GM21360 (cell line): ENCODE measurements at regions not wholly inside any gene's neighbourhood (a gene's known extent, or its start where the extent isn't known, plus 50 kb on each side); places are given as distances from the start of the nearest gene placed in this dataset.
"Not testable (repeated sequence)": the region's sequence is repeated elsewhere in the genome, so short reads cannot be mapped to it uniquely, and the experiment has no call there.

Source experiments
- ATAC-seq: cut with Tn5 transposase; IDR thresholded peaks from one replicate; pipeline ENCODE4 v1.9.1; 2021; ENCODE audit warnings: mild to moderate bottlenecking, moderate library complexity; ENCODE audit not compliant: unreplicated experiment

GRCh38 chr2:142758973-142759372 lies 118.5 kb upstream of the KYNU start:
- no peak for ATAC-seq

- no peak for ATAC-seq
These were observed 120.4 kb upstream of the KYNU start for GRCh38 chr2:142757111-142757510.

- no peak for ATAC-seq
These were observed 121.0 kb upstream of the KYNU start for GRCh38 chr2:142756430-142756829.

GRCh38 chr2:142755191-142755590 lies 122.3 kb upstream of the KYNU start:
- no peak for ATAC-seq

GRCh38 chr2:142754182-142754581 lies 123.3 kb upstream of the KYNU start:
- ATAC-seq, result no peak

- no peak for ATAC-seq
These were observed 126.6 kb upstream of the KYNU start for GRCh38 chr2:142750858-142751257.

- no peak for ATAC-seq
These were observed 128.8 kb upstream of the KYNU start for GRCh38 chr2:142748559-142749099.

- ATAC-seq, result no peak
These were observed 131.8 kb upstream of the KYNU start for GRCh38 chr2:142745691-142746090.

GRCh38 chr2:142742371-142743214 lies 134.9 kb upstream of the KYNU start:
- no peak for ATAC-seq

GRCh38 chr2:142741764-142742269 lies 135.6 kb upstream of the KYNU start:
- peak; percentile 74 for ATAC-seq

- ATAC-seq, result no peak
These were observed 142.7 kb upstream of the KYNU start for GRCh38 chr2:142734770-142735169.

- no peak for ATAC-seq
These were observed 143.2 kb upstream of the KYNU start for GRCh38 chr2:142734231-142734630.

GRCh38 chr2:142729814-142730213 lies 147.7 kb upstream of the KYNU start:
- ATAC-seq, result not testable (repeated sequence)

GRCh38 chr2:142727821-142728478 lies 149.5 kb upstream of the KYNU start:
- not testable (repeated sequence) for ATAC-seq

- peak; percentile 5 for ATAC-seq
These were observed 152.1 kb upstream of the KYNU start for GRCh38 chr2:142725386-142725785.

GRCh38 chr2:142724713-142725349 lies 152.6 kb upstream of the KYNU start:
- ATAC-seq, result peak; percentile 48

- ATAC-seq, result no peak
These were observed 153.3 kb upstream of the KYNU start for GRCh38 chr2:142724186-142724585.

- ATAC-seq, result peak; percentile 50
These were observed 154.2 kb upstream of the KYNU start for GRCh38 chr2:142723236-142723635.

- ATAC-seq, result no peak
These were observed 154.9 kb upstream of the KYNU start for GRCh38 chr2:142722569-142722968.

- no peak for ATAC-seq
These were observed 155.4 kb upstream of the KYNU start for GRCh38 chr2:142722086-142722485.

GRCh38 chr2:142721015-142721414 lies 156.4 kb upstream of the KYNU start:
- ATAC-seq, result no peak
